DND-41 (cell line): ENCODE measurements at regions not wholly inside any gene's neighbourhood (a gene's known extent, or its start where the extent isn't known, plus 50 kb on each side); places are given as distances from the start of the nearest gene placed in this dataset.

ENCODE experiments used
- ATAC-seq: fragments of 200-7000 bp; cut with Tn5 transposase; 3 replicates; pipeline ENCODE4 v1.9.1; 2021; ENCODE audit warnings: low read depth; ENCODE audit not compliant: insufficient read depth
- DNase-seq: peaks from one replicate; pipeline ENCODE4 v3.0.0-alpha.2; 2020
- H2AFZ ChIP-seq: 2 replicates; pipeline ENCODE4 v1.6.0; 2012; ENCODE audit warnings: low read depth, low read length
- H3K27ac ChIP-seq: 2 replicates; pipeline ENCODE4 v1.5.1; 2012; ENCODE audit warnings: low read length, inconsistent platforms
- H3K27me3 ChIP-seq: fragments of 200-600 bp; sonication (generic); 2 replicates; pipeline ENCODE4 v1.6.0; 2012; ENCODE audit warnings: low read length, mild to moderate bottlenecking, inconsistent platforms; ENCODE audit not compliant: insufficient read depth, poor library complexity
- H3K36me3 ChIP-seq: 2 replicates; pipeline ENCODE4 v1.5.1; 2012; ENCODE audit warnings: low read length, inconsistent platforms; ENCODE audit not compliant: insufficient read depth
- H3K4me1 ChIP-seq: 2 replicates; pipeline ENCODE4 v1.5.1; 2012; ENCODE audit warnings: mild to moderate bottlenecking, low read length; ENCODE audit not compliant: insufficient read depth
- H3K4me2 ChIP-seq: 2 replicates; pipeline ENCODE4 v1.6.0; 2012; ENCODE audit warnings: mild to moderate bottlenecking, moderate library complexity, low read length, inconsistent platforms; ENCODE audit not compliant: insufficient read depth
- H3K4me3 ChIP-seq, 2 experiments: fragments of 200-600 bp in 1 of 2; shearing (Covaris generic) in 1 of 2; 2 replicates each; pipeline ENCODE4 v1.5.1; 2012 to 2016; ENCODE audit warnings: inconsistent platforms in 2 of 2, low read length in 2 of 2, mild to moderate bottlenecking in 2 of 2, low read depth in 1 of 2, moderate library complexity in 1 of 2
- H3K79me2 ChIP-seq: 2 replicates; pipeline ENCODE4 v1.6.0; 2012; ENCODE audit warnings: low read length, inconsistent platforms; ENCODE audit not compliant: insufficient read depth
- H3K9ac ChIP-seq: 2 replicates; pipeline ENCODE4 v1.6.0; 2012; ENCODE audit warnings: low read depth, mild to moderate bottlenecking, inconsistent platforms, low read length, moderate library complexity
- H3K9me3 ChIP-seq: 2 replicates; pipeline ENCODE4 v1.5.1; 2012; ENCODE audit warnings: low read length, moderate library complexity, mild to moderate bottlenecking, inconsistent platforms; ENCODE audit not compliant: insufficient read depth, severe bottlenecking
- H4K20me1 ChIP-seq: 2 replicates; pipeline ENCODE4 v1.6.0; 2012; ENCODE audit warnings: low read length; ENCODE audit not compliant: insufficient read depth
- CTCF ChIP-seq: IDR thresholded peaks from 2 replicates; pipeline ENCODE4 v1.5.1; 2012; ENCODE audit warnings: borderline replicate concordance, low read length, moderate library complexity, mild to moderate bottlenecking; ENCODE audit not compliant: poor library complexity, severe bottlenecking; ENCODE audit errors: extremely low read depth
- EZH2 ChIP-seq: IDR thresholded peaks from 3 replicates; pipeline ENCODE4 v1.6.1; 2012; ENCODE audit warnings: borderline replicate concordance, low read depth, mild to moderate bottlenecking, moderate library complexity, low read length, inconsistent platforms; ENCODE audit not compliant: severe bottlenecking

DNA sequence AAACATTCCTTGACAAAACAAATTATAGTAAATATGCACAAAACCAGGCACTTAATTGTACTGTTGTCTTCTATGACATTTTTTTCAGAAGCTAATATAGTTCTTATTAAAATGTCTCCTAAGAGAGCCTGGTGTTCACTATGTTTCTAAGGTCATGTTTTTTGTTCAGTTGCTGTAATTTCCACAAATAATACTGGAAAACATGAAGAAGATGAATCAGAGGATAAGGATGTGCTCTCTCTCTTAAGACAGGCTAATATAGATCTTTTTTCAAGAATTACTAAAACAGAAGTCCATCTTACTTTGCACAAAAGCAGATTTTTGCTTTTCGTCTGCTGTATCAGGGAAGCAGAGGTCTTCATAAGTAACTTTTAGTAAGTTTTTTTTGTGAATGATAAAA is 823.0 kb upstream of the NECTIN3 start:
- Histone ChIP-seq H3K79me2 (no peaks in the 10 kb centered on the region), H2AFZ (no peak overlapping the region), H3K27ac (no peak overlapping the region), H3K4me3 (no peak overlapping the region), H3K9me3 (no peaks in the 10 kb centered on the region), H3K4me1 (no peaks in the 10 kb centered on the region), H3K9ac (no peak overlapping the region), H4K20me1 (no peaks in the 10 kb centered on the region), H3K27me3 (no peaks in the 10 kb centered on the region), H3K4me2 (no peak overlapping the region), H3K36me3 (no peaks in the 10 kb centered on the region)
- no peak for DNase-seq
- TF ChIP-seq EZH2 (no peak), CTCF (no peak)
- ATAC-seq = no peak

DNA sequence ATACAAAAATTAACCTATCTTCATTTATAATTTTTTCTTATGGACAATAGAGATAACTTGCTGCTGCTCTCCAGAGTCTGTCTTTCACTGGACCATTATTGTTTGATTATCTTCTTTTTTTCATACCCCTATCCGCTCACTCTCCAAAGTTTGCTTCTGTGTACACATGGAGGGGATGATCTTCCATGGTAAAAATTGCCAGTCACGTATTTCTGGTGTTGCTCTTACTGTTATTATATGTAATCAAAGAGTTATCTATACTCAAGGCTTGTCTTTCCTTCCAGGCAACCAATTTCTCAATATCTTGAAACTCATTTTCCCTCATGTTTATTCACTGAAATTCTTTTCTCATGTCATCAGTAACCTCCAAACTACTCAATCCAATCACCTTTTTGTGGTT is 817.8 kb upstream of the NECTIN3 start:
- DNase-seq = no peak
- Histone ChIP-seq H3K36me3 (no peaks in the 10 kb centered on the region), H3K9me3 (no peaks in the 10 kb centered on the region), H2AFZ (no peak overlapping the region), H3K4me3 (no peak overlapping the region), H3K27me3 (no peaks in the 10 kb centered on the region), H3K27ac (no peak overlapping the region), H3K9ac (no peak overlapping the region), H3K79me2 (no peaks in the 10 kb centered on the region), H3K4me2 (no peak overlapping the region), H3K4me1 (peaks cover 3% of the 10 kb centered on the region; the same call in 1 of the 2 replicates), H4K20me1 (no peaks in the 10 kb centered on the region)
- TF ChIP-seq EZH2 = no peak
- TF ChIP-seq CTCF = no peak
- ATAC-seq = no peak

DNA sequence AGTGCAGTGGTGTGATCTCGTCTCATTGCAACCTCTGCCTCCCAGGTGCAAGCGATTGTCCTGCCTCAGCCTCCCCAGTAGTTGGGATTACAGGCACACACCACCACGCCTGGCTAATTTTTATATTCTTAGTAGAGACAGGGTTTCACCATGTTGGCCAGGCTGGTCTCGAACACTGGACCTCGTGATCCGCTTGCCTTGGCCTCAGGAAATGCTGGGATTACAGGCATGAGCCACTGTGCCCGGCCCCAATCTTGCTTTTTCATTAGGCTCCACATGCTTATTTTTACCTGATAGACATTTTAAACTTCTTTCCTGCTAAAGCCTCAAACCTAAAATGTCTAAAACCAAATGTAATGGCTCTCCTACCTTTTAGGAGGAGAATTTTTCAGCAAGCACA is 817.0 kb upstream of the NECTIN3 start:
- ATAC-seq = no peak
- Histone ChIP-seq H3K4me3 (no peak overlapping the region), H2AFZ (no peak overlapping the region), H3K27ac (no peak overlapping the region), H3K79me2 (no peaks in the 10 kb centered on the region), H3K4me2 (no peak overlapping the region), H3K27me3 (no peaks in the 10 kb centered on the region), H4K20me1 (no peaks in the 10 kb centered on the region), H3K9me3 (no peaks in the 10 kb centered on the region), H3K36me3 (no peaks in the 10 kb centered on the region), H3K9ac (no peak overlapping the region), H3K4me1 (peaks cover 3% of the 10 kb centered on the region; the same call in 1 of the 2 replicates)
- no peak for DNase-seq
- TF ChIP-seq EZH2 (no peak), CTCF (no peak)

DNA sequence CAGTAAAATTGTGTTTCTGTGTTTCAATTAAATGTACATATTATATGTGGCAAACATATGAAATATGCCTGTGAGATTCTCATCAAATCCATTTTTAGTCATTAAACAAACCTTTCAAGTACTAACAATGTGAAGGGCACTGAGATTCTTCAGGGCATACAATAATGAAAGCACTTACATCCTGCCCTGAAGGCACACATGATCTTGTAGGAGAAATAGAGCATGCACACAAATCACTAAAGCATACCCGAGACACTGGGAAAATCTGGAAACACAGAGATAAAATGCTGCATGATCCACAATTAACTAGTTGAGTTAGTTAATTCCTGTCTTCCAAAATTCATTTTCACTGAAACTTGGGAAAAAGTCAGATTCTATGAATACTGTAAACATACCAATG is 810.5 kb upstream of the NECTIN3 start:
- no peaks in the 10 kb centered on the region for H3K79me2 ChIP-seq
- no peak for TF ChIP-seq EZH2
- TF ChIP-seq CTCF = no peak
- no peak overlapping the region for H3K4me2 ChIP-seq
- H4K20me1 ChIP-seq = no peaks in the 10 kb centered on the region
- H3K4me1 ChIP-seq = peaks cover 3% of the 10 kb centered on the region; the same call in 1 of the 2 replicates
- H3K4me3 ChIP-seq = no peak overlapping the region
- no peak overlapping the region for H3K27ac ChIP-seq
- H3K27me3 ChIP-seq = no peaks in the 10 kb centered on the region
- no peak overlapping the region for H3K9ac ChIP-seq
- DNase-seq (no peak), ATAC-seq (no peak)
- H3K36me3 ChIP-seq = no peaks in the 10 kb centered on the region
- H2AFZ ChIP-seq = no peak overlapping the region
- H3K9me3 ChIP-seq = no peaks in the 10 kb centered on the region
